ENCODE measurements at regions not wholly inside any gene's neighbourhood (a gene's known extent, or its start where the extent isn't known, plus 50 kb on each side); places are given as distances from the start of the nearest gene placed in this dataset.

GRCh38 chr22:49212002-49212401 is 615.7 kb downstream of the BRD1 start:
- TF ChIP-seq POLR2AphosphoS5 (IDR thresholded peaks at IDR 0.05; ENCODE audit: low read depth, low read length) (no peak), TAF1 (IDR thresholded peaks at IDR 0.05; ENCODE audit: low read depth, low read length) (no peak), POLR2A (IDR thresholded peaks at IDR 0.05; ENCODE audit: low read depth, low read length) (no peak), PAX5 (IDR thresholded peaks at IDR 0.05; ENCODE audit: insufficient read depth, low read length, severe bottlenecking) (no peak), SPI1 (IDR thresholded peaks at IDR 0.05; ENCODE audit: low read depth, low read length) (no peak)

Data from GM12891 (cell line).